ENCODE measurements at regions not wholly inside any gene's neighbourhood (a gene's known extent, or its start where the extent isn't known, plus 50 kb on each side); places are given as distances from the start of the nearest gene placed in this dataset.

DNA sequence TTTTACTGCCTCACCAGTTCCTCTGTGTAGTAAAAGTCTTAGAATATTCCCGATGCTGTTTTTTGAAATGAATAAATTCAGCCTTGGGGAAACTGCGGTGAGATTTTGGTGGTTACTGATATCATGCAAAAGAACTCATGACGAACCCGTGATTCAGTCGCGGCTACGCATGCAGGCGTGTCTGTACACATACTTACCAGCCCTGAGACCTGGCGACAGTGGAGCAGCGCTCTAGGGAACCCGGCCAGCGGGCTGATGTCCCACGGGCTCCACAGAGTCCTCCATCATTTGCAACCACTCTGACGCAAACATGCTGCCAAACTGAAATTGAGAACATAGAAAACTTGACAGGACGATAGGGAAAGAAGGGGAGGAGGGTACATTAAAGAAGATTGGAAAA, 315.6 kb upstream of the DAB2 start:
- H2AK5ac ChIP-seq (ENCODE audit: insufficient read length, low read length) = no peak overlapping the region
- TF ChIP-seq, protein P1, sequence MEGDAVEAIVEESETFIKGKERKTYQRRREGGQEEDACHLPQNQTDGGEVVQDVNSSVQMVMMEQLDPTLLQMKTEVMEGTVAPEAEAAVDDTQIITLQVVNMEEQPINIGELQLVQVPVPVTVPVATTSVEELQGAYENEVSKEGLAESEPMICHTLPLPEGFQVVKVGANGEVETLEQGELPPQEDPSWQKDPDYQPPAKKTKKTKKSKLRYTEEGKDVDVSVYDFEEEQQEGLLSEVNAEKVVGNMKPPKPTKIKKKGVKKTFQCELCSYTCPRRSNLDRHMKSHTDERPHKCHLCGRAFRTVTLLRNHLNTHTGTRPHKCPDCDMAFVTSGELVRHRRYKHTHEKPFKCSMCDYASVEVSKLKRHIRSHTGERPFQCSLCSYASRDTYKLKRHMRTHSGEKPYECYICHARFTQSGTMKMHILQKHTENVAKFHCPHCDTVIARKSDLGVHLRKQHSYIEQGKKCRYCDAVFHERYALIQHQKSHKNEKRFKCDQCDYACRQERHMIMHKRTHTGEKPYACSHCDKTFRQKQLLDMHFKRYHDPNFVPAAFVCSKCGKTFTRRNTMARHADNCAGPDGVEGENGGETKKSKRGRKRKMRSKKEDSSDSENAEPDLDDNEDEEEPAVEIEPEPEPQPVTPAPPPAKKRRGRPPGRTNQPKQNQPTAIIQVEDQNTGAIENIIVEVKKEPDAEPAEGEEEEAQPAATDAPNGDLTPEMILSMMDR (conservative IDR thresholded peaks at IDR 0.05) = no peak
- H4K8ac ChIP-seq (replicated peaks; ENCODE audit: insufficient read length, low read depth, low read length) = no peak overlapping the region
- no peak overlapping the region for H3K27ac ChIP-seq (ENCODE audit: insufficient read length, low read depth, low read length)
- no peak overlapping the region for H3T11ph ChIP-seq (ENCODE audit: low read length)
- Mint-ChIP-seq H3K36me3 (ENCODE audit: insufficient read depth in 1 of 3, low read depth in 3 of 3) (no peaks in the 10 kb centered on the region), H3K27ac (no peak overlapping the region; a peak in 1 of 7 replicates), H3K4me1 (no peaks in the 10 kb centered on the region), H3K9me3 (no peaks in the 10 kb centered on the region), H3K4me3 (no peak overlapping the region), H3K27me3 (ENCODE audit: low read depth) (no peaks in the 10 kb centered on the region)
- no peaks in the 10 kb centered on the region for H3K23me2 ChIP-seq (ENCODE audit: insufficient read length, low read depth, low read length, poor library complexity, severe bottlenecking)
- H4K20me1 ChIP-seq (ENCODE audit: control insufficient read depth, insufficient read depth, insufficient read length) = no peaks in the 10 kb centered on the region
- no peak overlapping the region for H2AFZ ChIP-seq (ENCODE audit: low read length)
- no peak overlapping the region for H3K56ac ChIP-seq (ENCODE audit: insufficient read length, low read depth, low read length)
- DNase-seq = no peak
- H2BK15ac ChIP-seq (ENCODE audit: low read depth, low read length) = no peak overlapping the region
- H3K27me3 ChIP-seq (ENCODE audit: insufficient read depth, low read length) = no peaks in the 10 kb centered on the region
- H3K18ac ChIP-seq (ENCODE audit: insufficient read length, low read depth, low read length) = no peak overlapping the region
- H3K14ac ChIP-seq (ENCODE audit: insufficient read depth, low read length) = no peak overlapping the region
- H3K9ac ChIP-seq (ENCODE audit: extremely low read depth, insufficient read length, low read length) = no peak overlapping the region
- no peak overlapping the region for H2BK120ac ChIP-seq (ENCODE audit: low read depth, low read length, poor library complexity, severe bottlenecking)
- H3K79me2 ChIP-seq (ENCODE audit: insufficient read depth, low read length) = no peaks in the 10 kb centered on the region
- no peak overlapping the region for H3K4me2 ChIP-seq (ENCODE audit: insufficient read depth, insufficient read length, low read length)
- H4K5ac ChIP-seq (ENCODE audit: insufficient read length, low read depth, low read length) = no peak overlapping the region
- no peak overlapping the region for H3K4ac ChIP-seq (ENCODE audit: low read depth, low read length)
- H3K79me1 ChIP-seq (ENCODE audit: insufficient read depth, low read depth, low read length, poor library complexity, severe bottlenecking) = no peaks in the 10 kb centered on the region
- H2BK12ac ChIP-seq (ENCODE audit: insufficient read length, low read depth, low read length) = no peak overlapping the region
- no peak overlapping the region for H2BK5ac ChIP-seq (ENCODE audit: insufficient read length, low read length)
- H3K23ac ChIP-seq (ENCODE audit: insufficient read length, low read depth, low read length) = no peak overlapping the region
- WGBS (ENCODE audit: extremely low coverage, insufficient read length, low lambda C conversion rate) = no CpG with 5 or more reads among the region's 15 CpGs
- no peak overlapping the region for H4K91ac ChIP-seq (ENCODE audit: insufficient read length, low read depth, low read length)
- no peaks in the 10 kb centered on the region for H3K4me1 ChIP-seq (ENCODE audit: insufficient read depth, low read length)
- H3K9me3 ChIP-seq (ENCODE audit: control insufficient read depth, low read depth, low read length) = no peaks in the 10 kb centered on the region
- no peak overlapping the region for H2BK20ac ChIP-seq (ENCODE audit: low read depth, low read length, poor library complexity, severe bottlenecking)

Measured in H9 (cell line).